SKM-1 treated with dmso at 0.1 percent for 144 hours (cell line): ENCODE measurements at regions not wholly inside any gene's neighbourhood (a gene's known extent, or its start where the extent isn't known, plus 50 kb on each side); places are given as distances from the start of the nearest gene placed in this dataset.
"Not testable (repeated sequence)": the region's sequence is repeated elsewhere in the genome, so short reads cannot be mapped to it uniquely, and the experiment has no call there.

Experiments used
- DNase-seq: peaks from one replicate; lab custom pipeline; 2025; ENCODE audit not compliant: unreplicated experiment; lab: John Stamatoyannopoulos, UW

DNA sequence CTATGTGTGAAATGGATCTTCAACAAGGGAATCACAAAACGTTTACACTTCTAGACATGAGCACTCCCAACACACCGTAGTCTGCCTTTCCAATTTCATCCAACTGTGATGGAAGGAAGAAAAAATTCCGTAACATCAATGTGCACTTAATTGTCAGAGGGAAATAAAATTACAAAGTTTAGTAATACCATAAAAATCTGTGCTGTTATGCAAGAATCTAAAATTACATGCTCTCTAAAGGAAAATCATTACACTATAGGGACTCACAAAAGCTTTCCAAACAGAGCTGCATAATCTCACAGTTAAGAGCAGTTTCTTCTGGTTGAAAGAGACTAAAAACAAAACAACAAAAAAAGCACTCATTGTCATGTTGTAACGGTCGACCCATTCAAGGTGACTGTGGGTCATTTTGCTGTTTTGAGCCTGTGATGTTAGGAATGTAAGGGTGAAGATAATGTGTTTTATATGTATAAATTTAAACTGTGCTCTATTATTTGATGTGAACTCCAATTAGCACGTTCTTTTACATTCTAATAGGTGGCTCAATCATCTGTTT is 698.0 kb downstream of the TDRD15 start:
- no peak for DNase-seq

DNA sequence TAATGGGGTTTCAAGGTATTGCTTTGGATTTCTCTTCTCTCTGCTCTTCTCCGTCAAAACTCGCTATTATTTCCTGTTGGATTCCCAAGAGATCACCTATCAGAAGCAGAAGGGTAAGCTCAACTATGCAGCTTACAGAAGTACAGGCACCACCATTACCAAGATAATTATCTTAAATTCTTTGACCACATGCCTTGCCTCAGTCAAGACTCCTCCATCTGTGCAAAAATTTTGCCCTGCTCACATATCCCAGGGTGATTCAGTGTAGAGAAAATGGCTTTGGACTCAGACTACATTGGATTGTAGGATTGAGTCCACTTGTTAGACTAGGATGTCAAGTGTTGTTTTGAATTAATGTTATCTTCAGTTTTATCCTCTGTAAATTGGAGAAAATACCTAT is 698.7 kb downstream of the TDRD15 start:
- no peak for DNase-seq

- DNase-seq: no peak
These were observed 710.0 kb downstream of the TDRD15 start for GRCh38 chr2:21833767-21834166.

GRCh38 chr2:21836261-21836660 is 712.5 kb downstream of the TDRD15 start:
- DNase-seq: no peak

DNA sequence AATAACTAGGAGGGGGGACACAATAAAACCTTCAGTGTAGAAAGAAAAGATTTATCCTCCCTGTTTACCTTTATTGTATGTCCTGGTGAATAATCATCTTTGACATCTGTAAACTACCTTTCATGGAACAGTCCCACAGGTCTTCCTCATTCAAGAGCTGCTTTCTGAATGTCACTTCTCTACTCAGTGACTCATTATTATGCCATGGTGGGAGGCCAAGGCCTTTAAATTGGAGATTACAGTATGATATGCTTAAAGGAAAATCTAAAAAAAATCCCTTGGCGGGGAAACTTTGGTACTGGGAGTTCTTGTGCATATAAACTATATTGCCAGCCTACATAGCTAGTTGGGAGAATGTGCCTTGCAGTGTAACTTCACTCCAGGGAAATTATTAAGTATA is 713.0 kb downstream of the TDRD15 start:
- DNase-seq: no peak

GRCh38 chr2:21837168-21837960 is 713.6 kb downstream of the TDRD15 start:
- DNase-seq: no peak

DNA sequence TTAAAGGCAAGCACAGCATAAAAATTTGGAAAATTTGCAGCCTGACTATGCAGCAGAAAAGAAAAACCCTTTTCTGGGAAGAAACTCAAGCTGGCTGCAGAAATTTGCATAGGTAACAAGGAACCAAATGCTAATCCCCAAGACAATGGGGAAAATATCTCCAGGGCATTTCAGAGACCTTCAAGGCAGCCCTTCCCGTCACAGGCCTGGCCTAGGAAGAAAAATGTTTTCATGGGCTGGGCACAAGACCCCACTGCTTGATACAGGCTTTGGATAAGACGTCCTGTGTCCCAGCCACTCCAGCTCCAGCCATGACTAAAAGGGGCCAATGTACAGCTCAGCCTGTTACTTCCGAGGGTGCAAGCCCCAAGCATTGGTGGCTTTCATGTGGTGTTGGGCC is 717.6 kb downstream of the TDRD15 start:
- no peak for DNase-seq

- not testable (repeated sequence) for DNase-seq
These were observed 726.6 kb downstream of the TDRD15 start for GRCh38 chr2:21850367-21850766.

- DNase-seq: no peak
These were observed 731.2 kb downstream of the TDRD15 start for GRCh38 chr2:21854938-21855337.

DNA sequence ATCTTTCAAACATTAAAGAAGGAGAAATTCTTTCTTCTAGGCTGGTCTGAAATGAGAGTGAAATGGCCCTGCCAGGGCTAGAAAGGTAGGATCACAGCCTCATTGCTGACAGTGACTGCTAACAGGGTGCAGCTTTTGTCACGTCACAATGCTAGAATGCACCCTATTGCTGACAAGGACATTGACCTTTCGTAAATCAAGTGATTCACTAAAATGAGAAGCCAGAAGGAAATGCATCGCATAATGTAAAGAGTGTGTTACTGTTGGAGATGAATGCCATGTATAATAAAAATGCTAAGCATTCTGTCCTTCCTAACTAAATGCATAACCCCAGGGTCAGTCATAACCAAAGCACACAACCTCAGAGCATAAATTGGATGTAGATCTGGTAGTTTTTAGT is 732.9 kb downstream of the TDRD15 start:
- no peak for DNase-seq

DNA sequence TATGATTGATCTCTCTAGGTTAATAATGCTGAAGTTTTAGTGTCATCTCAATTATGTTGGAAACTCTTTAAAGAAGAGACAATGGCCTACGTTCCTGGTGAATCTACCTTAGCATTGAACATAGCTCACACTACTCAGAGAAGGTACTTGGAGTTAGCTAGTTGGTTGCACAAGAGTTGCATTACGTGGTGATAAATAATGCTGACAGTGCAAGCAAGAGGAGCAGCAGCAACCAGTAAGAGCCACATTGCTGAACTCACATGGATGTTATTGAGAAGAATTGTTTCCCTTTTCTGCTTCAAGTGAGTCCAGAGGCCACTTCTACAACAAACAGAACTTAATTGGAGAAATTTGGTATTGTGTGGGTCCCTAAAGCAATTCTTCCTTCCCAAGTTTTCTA is 737.1 kb downstream of the TDRD15 start:
- DNase-seq: no peak

GRCh38 chr2:21866316-21866715 is 742.5 kb downstream of the TDRD15 start:
- no peak for DNase-seq

- DNase-seq: no peak
These were observed 764.1 kb downstream of the TDRD15 start for GRCh38 chr2:21887881-21888280.

DNA sequence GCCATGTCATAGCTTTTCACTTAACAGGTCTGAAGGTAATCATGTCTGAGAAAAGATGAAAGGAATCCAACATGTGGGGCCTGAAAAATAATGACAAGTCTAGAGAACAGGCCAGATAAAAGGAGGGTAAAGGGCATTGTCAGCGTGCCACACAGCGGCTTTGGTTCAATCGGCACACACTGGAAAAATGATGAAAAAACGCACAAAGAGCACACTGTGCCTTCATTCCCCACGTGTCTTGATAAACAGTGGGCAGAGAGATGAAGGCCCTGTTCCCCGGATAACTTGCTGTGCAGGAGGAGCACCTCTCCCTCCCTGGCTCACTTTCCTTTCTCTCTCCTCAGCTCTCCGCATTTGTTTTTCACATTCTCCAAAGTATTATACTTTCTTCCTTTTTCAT is 766.3 kb downstream of the TDRD15 start:
- no peak for DNase-seq

GRCh38 chr2:21890716-21891115 is 766.9 kb downstream of the TDRD15 start:
- no peak for DNase-seq

DNA sequence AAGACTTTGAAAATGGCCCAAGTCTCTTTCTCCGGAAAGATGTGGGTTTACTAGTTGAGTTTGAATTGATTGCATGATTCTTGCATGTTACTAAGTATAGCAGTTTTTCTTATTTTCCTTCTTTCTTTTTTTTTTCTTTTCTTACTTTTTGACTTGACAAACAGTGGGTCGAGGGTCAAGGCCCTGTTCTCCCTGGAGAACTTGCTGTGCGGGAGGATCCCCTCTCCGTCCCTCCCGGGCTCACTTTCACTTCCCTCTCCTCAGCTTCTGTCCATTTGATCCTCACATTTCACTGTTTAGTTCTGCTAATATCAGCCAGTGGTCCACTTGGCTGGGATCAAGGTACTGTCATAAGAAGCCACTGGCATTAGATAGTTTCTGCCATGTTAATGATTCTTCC is 767.4 kb downstream of the TDRD15 start:
- no peak for DNase-seq

DNA sequence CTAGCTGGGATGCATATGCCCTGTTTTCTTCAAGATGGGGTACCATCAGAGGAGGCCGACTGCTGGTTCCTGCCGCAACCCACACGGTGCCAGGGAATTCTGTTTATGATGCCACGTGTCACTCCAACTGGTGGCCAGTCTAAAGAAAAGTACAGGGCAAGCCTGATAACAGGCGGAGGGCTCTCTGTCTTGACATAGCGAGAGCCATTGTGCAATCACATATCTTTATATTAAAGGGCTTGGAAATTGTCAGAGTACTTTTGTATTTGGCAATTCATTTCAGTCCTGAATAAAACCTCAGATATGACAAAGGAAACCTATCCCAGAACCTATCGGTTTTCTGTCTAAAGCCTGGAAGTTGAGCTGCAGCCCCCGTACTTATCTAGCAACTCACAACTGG is 768.4 kb downstream of the TDRD15 start:
- no peak for DNase-seq

GRCh38 chr2:21895200-21895599 is 771.4 kb downstream of the TDRD15 start:
- DNase-seq: no peak

- not testable (repeated sequence) for DNase-seq
These were observed 785.1 kb downstream of the TDRD15 start for GRCh38 chr2:21908712-21909380.

GRCh38 chr2:21910832-21911507 is 787.2 kb downstream of the TDRD15 start:
- DNase-seq: no peak

DNA sequence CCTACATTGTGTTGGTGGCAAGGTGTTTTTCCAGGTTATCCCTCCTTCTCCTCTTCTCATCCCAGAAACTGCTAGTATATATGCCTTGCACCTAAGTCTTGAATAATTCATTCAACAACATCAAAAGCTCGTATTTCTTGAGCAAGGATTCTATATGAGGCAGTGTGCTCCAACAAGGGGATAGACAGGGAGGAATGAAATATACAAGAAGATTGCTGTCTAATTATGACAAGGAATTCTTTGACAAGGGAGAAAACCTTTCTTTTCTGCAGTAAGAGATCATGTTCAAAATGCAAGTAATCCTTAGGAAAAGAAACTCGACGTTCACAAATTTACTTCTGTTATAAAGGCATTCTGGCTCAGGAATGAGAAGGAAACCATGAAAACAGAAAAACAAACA is 788.6 kb downstream of the TDRD15 start:
- DNase-seq: no peak

- no peak for DNase-seq
These were observed 791.4 kb downstream of the TDRD15 start for GRCh38 chr2:21915201-21915600.
